ENCODE measurements at regions not wholly inside any gene's neighbourhood (a gene's known extent, or its start where the extent isn't known, plus 50 kb on each side); places are given as distances from the start of the nearest gene placed in this dataset.

GRCh38 chr17:33593991-33594390, 300.9 kb upstream of the ASIC2 start:
- no peak for DNase-seq (ENCODE audit: low read depth)
- TF ChIP-seq CTCF (IDR thresholded peaks at IDR 0.05; ENCODE audit: insufficient read depth, low read depth, low read length, missing control alignments), result no peak
- no peak overlapping the region for H3K4me3 ChIP-seq (ENCODE audit: low read depth, low read length)

- TF ChIP-seq CTCF (IDR thresholded peaks at IDR 0.05; ENCODE audit: insufficient read depth, low read depth, low read length, missing control alignments), result no peak
- H3K4me3 ChIP-seq (ENCODE audit: low read depth, low read length), result no peak overlapping the region
Measured at GRCh38 chr17:33595828-33596227, 302.7 kb upstream of the ASIC2 start.

GRCh38 chr17:33596899-33597298, 303.8 kb upstream of the ASIC2 start:
- H3K4me3 ChIP-seq (ENCODE audit: low read depth, low read length), result no peak overlapping the region
- TF ChIP-seq CTCF (IDR thresholded peaks at IDR 0.05; ENCODE audit: insufficient read depth, low read depth, low read length, missing control alignments), result no peak
- DNase-seq (ENCODE audit: low read depth), result no peak

More at GRCh38 chr17:33595828-33596227, 302.7 kb upstream of the ASIC2 start:
- DNase-seq (ENCODE audit: low read depth), result no peak

GRCh38 chr17:33598797-33599196, 305.7 kb upstream of the ASIC2 start:
- no peak overlapping the region for H3K4me3 ChIP-seq (ENCODE audit: low read depth, low read length)
- no peak for DNase-seq (ENCODE audit: low read depth)
- no peak for TF ChIP-seq CTCF (IDR thresholded peaks at IDR 0.05; ENCODE audit: insufficient read depth, low read depth, low read length, missing control alignments)

- H3K4me3 ChIP-seq (ENCODE audit: low read depth, low read length), result no peak overlapping the region
- DNase-seq (ENCODE audit: low read depth), result peak; percentile 17
- no peak for TF ChIP-seq CTCF (IDR thresholded peaks at IDR 0.05; ENCODE audit: insufficient read depth, low read depth, low read length, missing control alignments)
Measured at GRCh38 chr17:33602981-33603380, 309.9 kb upstream of the ASIC2 start.

GRCh38 chr17:33603789-33604188, 310.7 kb upstream of the ASIC2 start:
- H3K4me3 ChIP-seq (ENCODE audit: low read depth, low read length), result no peak overlapping the region
- peak; percentile 29 for DNase-seq (ENCODE audit: low read depth)
- no peak for TF ChIP-seq CTCF (IDR thresholded peaks at IDR 0.05; ENCODE audit: insufficient read depth, low read depth, low read length, missing control alignments)

GRCh38 chr17:33611532-33611931, 318.4 kb upstream of the ASIC2 start:
- no peak for TF ChIP-seq CTCF (IDR thresholded peaks at IDR 0.05; ENCODE audit: insufficient read depth, low read depth, low read length, missing control alignments)
- DNase-seq (ENCODE audit: low read depth), result no peak
- no peak overlapping the region for H3K4me3 ChIP-seq (ENCODE audit: low read depth, low read length)

Data from GM12865 (cell line).